Activated naive CD8-positive, alpha-beta T cell treated with anti-CD3 and anti-CD28 coated beads for 36 hours (primary cell): ENCODE measurements at regions not wholly inside any gene's neighbourhood (a gene's known extent, or its start where the extent isn't known, plus 50 kb on each side); places are given as distances from the start of the nearest gene placed in this dataset.

Experiments
- DNase-seq: peaks from one replicate; pipeline ENCODE4 v3.0.0; 2021
- H3K27ac Mint-ChIP-seq: one replicate; pipeline ENCODE4 v1.8.0; 2022; ENCODE audit warnings: mild to moderate bottlenecking, moderate library complexity, mixed read lengths
- H3K27me3 Mint-ChIP-seq: one replicate; pipeline ENCODE4 v1.8.0; 2022; ENCODE audit warnings: mild to moderate bottlenecking, mixed read lengths
- H3K36me3 Mint-ChIP-seq: one replicate; pipeline ENCODE4 v1.8.0; 2021; ENCODE audit warnings: mild to moderate bottlenecking, mixed read lengths
- H3K4me1 Mint-ChIP-seq: one replicate; pipeline ENCODE4 v1.8.0; 2021; ENCODE audit warnings: mixed read lengths
- H3K4me3 Mint-ChIP-seq: one replicate; pipeline ENCODE4 v1.8.0; 2022; ENCODE audit warnings: mild to moderate bottlenecking, moderate library complexity, mixed read lengths
- H3K9me3 Mint-ChIP-seq: one replicate; pipeline ENCODE4 v1.8.0; 2022; ENCODE audit warnings: mixed read lengths

DNA sequence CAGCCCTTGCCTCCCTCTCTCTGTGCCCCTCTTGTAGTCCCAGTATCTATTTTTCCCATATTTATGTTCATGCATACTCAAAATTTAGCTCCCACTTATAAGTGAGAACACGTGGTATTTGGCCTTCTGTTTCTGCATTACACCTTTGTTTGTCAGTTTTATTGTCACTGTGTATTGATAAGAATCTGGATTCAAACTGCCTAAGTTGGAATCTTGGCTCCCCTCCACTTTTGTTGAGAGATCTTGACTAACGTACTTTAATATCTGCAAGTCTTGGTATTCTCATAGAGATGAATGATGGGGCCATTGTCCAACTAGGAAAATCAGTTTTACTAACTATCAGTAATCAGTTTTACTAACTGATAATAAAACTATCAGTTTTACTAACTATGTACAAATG lies 87.8 kb upstream of the PRMT6 start:
- H3K9me3 Mint-ChIP-seq = no peaks in the 10 kb centered on the region
- no peak overlapping the region for H3K4me3 Mint-ChIP-seq
- no peak overlapping the region for H3K27ac Mint-ChIP-seq
- no peak for DNase-seq
- H3K27me3 Mint-ChIP-seq = no peaks in the 10 kb centered on the region
- H3K36me3 Mint-ChIP-seq = no peaks in the 10 kb centered on the region
- H3K4me1 Mint-ChIP-seq = no peaks in the 10 kb centered on the region

GRCh38 chr1:106969731-106970130 lies 86.7 kb upstream of the PRMT6 start:
- H3K4me3 Mint-ChIP-seq = no peak overlapping the region

GRCh38 chr1:106972074-106972473 lies 84.4 kb upstream of the PRMT6 start:
- H3K4me3 Mint-ChIP-seq = no peak overlapping the region
- no peaks in the 10 kb centered on the region for H3K4me1 Mint-ChIP-seq
- no peak for DNase-seq
- H3K36me3 Mint-ChIP-seq = no peaks in the 10 kb centered on the region
- H3K27me3 Mint-ChIP-seq = no peaks in the 10 kb centered on the region
- H3K9me3 Mint-ChIP-seq = no peaks in the 10 kb centered on the region
- no peak overlapping the region for H3K27ac Mint-ChIP-seq

More at GRCh38 chr1:106969731-106970130, 86.7 kb upstream of the PRMT6 start:
- H3K27ac Mint-ChIP-seq = no peak overlapping the region
- no peaks in the 10 kb centered on the region for H3K4me1 Mint-ChIP-seq
- H3K36me3 Mint-ChIP-seq = no peaks in the 10 kb centered on the region
- DNase-seq = no peak
- no peaks in the 10 kb centered on the region for H3K27me3 Mint-ChIP-seq
- H3K9me3 Mint-ChIP-seq = no peaks in the 10 kb centered on the region

- no peak overlapping the region for H3K27ac Mint-ChIP-seq
- H3K4me1 Mint-ChIP-seq = no peaks in the 10 kb centered on the region
- DNase-seq = no peak
- H3K27me3 Mint-ChIP-seq = no peaks in the 10 kb centered on the region
- H3K4me3 Mint-ChIP-seq = no peak overlapping the region
- no peaks in the 10 kb centered on the region for H3K36me3 Mint-ChIP-seq
- no peaks in the 10 kb centered on the region for H3K9me3 Mint-ChIP-seq
These were observed 80.5 kb upstream of the PRMT6 start for GRCh38 chr1:106975944-106976343.

DNA sequence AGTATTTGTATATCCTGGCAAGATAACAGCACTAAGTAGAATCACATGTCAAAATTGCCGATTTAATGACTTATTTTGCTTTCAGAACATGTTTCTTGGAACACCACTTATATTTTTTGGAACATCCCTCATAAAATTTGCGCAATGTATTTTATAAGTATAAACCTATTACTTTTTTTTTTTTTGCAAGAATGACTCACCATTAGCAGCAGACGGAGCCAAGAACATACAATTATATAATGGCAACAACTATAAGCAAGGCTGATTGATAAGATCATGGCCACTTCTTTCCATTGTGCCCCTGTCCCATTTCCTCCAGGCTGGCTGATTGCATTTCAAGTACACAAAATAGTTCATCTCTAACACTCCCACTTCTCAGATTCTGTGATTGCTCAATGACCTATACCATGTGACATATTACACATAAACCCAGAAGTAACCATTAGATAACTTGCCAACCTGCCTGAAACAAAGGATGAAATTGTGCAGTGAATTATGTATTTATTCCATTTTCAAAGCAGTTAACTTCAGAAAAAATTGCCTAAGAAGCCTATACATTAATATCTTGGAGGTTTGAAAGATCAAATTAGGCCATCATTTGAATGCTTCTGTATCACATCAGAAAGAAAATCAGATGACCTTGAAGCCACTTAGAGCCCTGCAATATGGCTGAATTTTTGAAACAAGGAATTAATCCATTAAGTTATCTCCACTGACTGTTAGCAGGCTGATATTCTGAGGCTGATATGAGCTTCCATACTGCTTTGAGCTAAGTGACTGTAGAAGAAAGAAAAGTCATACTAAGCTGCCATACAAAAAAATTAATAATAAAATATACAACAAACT lies 77.8 kb upstream of the PRMT6 start:
- no peaks in the 10 kb centered on the region for H3K9me3 Mint-ChIP-seq
- no peaks in the 10 kb centered on the region for H3K36me3 Mint-ChIP-seq
- no peaks in the 10 kb centered on the region for H3K4me1 Mint-ChIP-seq
- no peaks in the 10 kb centered on the region for H3K27me3 Mint-ChIP-seq
- no peak overlapping the region for H3K4me3 Mint-ChIP-seq
- H3K27ac Mint-ChIP-seq = no peak overlapping the region
- no peak for DNase-seq

GRCh38 chr1:106979371-106979770 lies 77.1 kb upstream of the PRMT6 start:
- H3K4me3 Mint-ChIP-seq = no peak overlapping the region
- DNase-seq = no peak
- H3K27me3 Mint-ChIP-seq = no peaks in the 10 kb centered on the region
- no peaks in the 10 kb centered on the region for H3K4me1 Mint-ChIP-seq
- H3K27ac Mint-ChIP-seq = no peak overlapping the region
- H3K9me3 Mint-ChIP-seq = no peaks in the 10 kb centered on the region
- H3K36me3 Mint-ChIP-seq = no peaks in the 10 kb centered on the region

DNA sequence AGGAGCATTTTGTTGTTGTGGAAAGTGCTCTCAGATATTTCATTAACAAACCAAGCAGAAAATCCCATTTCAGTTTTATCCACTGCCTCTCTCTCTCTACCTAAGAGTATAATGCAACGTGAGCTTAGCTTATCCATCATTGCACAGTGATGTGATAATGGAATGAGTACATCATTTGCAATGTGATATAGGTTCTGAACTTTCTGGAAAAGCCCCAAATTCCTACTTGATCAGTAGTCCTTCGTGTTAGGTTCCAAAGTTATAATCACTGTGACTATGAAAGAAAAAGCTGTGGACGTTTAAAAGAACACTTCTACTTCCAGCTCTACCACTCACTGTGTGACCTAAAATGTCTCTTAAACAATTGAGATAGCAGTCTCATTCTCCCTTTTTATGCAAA lies 76.4 kb upstream of the PRMT6 start:
- no peak for DNase-seq
- Mint-ChIP-seq H3K27ac (no peak overlapping the region), H3K36me3 (no peaks in the 10 kb centered on the region), H3K9me3 (no peaks in the 10 kb centered on the region), H3K27me3 (no peaks in the 10 kb centered on the region), H3K4me1 (no peaks in the 10 kb centered on the region), H3K4me3 (no peak overlapping the region)

DNA sequence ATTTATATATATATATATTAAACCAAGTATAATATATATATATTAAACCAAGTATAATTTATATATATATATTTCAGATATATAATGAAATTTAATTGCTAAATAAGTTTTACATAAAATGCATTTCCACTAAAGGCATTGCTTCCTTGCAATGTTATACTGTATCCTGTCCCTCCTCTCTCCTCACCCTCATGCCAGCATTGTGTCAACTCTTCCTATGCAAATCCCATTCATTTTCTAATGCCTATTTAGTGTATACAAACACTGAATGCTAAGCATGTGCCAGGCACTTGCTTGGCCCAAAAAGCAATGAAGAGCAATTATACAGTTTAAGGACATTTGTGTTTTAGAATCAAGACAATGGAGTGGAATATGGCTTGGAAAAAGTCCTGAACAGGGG lies 71.7 kb upstream of the PRMT6 start:
- H3K27me3 Mint-ChIP-seq = peaks cover 18% of the 10 kb centered on the region

GRCh38 chr1:106986603-106987002 lies 69.9 kb upstream of the PRMT6 start:
- no peak for DNase-seq
- Mint-ChIP-seq H3K27me3 (peaks cover 21% of the 10 kb centered on the region), H3K36me3 (no peaks in the 10 kb centered on the region), H3K9me3 (no peaks in the 10 kb centered on the region), H3K27ac (no peak overlapping the region), H3K4me3 (no peak overlapping the region), H3K4me1 (no peaks in the 10 kb centered on the region)

More for the DNA sequence above, 71.7 kb upstream of the PRMT6 start:
- Mint-ChIP-seq H3K9me3 (no peaks in the 10 kb centered on the region), H3K36me3 (no peaks in the 10 kb centered on the region), H3K4me1 (no peaks in the 10 kb centered on the region), H3K4me3 (no peak overlapping the region), H3K27ac (no peak overlapping the region)
- no peak for DNase-seq

DNA sequence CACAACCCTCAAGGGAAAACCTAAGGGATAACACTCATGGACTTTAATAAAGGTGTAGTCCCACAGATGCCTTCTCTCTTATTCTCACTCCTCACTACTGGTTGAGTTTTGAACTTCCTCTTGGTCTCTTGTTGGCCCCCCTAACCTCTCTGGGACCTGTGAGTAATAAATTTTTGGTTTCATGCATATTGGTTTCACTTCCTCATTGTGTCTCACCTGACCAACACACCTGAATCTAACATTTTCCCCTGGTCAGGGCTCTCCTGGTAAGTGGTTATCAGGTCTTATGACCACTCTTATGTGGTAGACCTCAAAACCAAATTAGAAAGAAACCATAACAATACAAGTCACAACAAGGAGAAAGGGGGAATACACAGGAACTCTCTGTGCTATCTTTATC lies 60.5 kb upstream of the PRMT6 start:
- Mint-ChIP-seq H3K4me1 (no peaks in the 10 kb centered on the region), H3K27me3 (peaks cover 7% of the 10 kb centered on the region), H3K36me3 (no peaks in the 10 kb centered on the region), H3K4me3 (no peak overlapping the region), H3K27ac (no peak overlapping the region), H3K9me3 (peaks cover 10% of the 10 kb centered on the region)
- no peak for DNase-seq

DNA sequence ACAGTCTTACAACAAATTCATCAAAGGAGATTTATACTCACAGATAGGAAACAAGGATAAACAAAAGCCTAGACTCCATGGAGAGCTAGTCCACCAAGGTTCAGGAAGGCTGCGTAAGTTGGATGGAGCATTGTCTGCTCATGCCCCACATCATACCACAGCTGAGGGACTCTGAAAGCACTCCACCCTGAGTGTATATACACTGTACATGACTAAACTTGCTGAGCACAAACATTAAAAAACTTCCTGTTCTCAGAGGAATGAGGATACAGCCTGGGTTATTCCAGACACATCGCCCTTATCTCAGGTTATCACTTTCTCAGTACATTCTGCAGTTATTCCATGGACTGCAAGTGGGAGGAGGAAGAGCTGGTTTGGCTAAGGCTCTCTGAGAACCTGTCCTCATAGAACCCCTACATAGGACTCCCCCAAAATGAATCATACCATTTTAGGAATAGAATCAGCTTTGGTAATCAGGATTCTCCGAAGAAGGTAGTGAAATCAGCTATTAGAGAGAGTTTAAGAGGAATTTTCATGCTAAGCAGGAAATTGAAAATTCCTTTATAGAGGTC lies 58.0 kb upstream of the PRMT6 start:
- H3K36me3 Mint-ChIP-seq = no peaks in the 10 kb centered on the region
- H3K27ac Mint-ChIP-seq = no peak overlapping the region
- no peak overlapping the region for H3K4me3 Mint-ChIP-seq
- DNase-seq = no peak
- no peaks in the 10 kb centered on the region for H3K4me1 Mint-ChIP-seq
- H3K27me3 Mint-ChIP-seq = peaks cover 5% of the 10 kb centered on the region
- peaks cover 8% of the 10 kb centered on the region for H3K9me3 Mint-ChIP-seq

GRCh38 chr1:107000902-107001301 lies 55.6 kb upstream of the PRMT6 start:
- Mint-ChIP-seq H3K27ac (no peak overlapping the region), H3K4me3 (no peak overlapping the region), H3K4me1 (no peaks in the 10 kb centered on the region), H3K27me3 (peaks cover 5% of the 10 kb centered on the region), H3K9me3 (peaks cover 6% of the 10 kb centered on the region), H3K36me3 (no peaks in the 10 kb centered on the region)
- DNase-seq = no peak

DNA sequence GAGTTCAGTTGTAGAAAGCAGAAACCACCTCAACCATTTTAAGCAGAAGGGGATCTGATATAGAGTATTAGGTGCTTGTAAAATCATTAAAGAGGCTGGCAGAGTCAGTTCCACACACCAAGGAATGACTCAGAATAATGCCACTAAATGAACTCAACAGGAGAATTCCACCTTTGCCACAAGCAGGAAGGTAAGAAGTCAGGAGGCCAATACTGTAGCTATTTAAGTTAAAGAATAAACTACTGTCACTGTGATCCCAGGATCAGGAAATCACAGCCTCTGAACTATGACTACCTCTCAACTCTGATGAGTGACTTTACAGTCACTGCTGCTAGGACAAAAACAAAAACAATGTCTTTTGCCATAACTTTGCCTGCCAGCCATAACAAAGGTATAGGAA lies 52.5 kb upstream of the PRMT6 start:
- H3K4me1 Mint-ChIP-seq = no peaks in the 10 kb centered on the region
- no peak overlapping the region for H3K4me3 Mint-ChIP-seq
- no peak for DNase-seq
- H3K27me3 Mint-ChIP-seq = peaks cover 13% of the 10 kb centered on the region
- H3K27ac Mint-ChIP-seq = no peak overlapping the region
- no peaks in the 10 kb centered on the region for H3K36me3 Mint-ChIP-seq
- H3K9me3 Mint-ChIP-seq = no peaks in the 10 kb centered on the region

GRCh38 chr1:107004421-107004820 lies 52.1 kb upstream of the PRMT6 start:
- no peak overlapping the region for H3K27ac Mint-ChIP-seq
- no peak for DNase-seq
- H3K9me3 Mint-ChIP-seq = no peaks in the 10 kb centered on the region
- no peaks in the 10 kb centered on the region for H3K4me1 Mint-ChIP-seq
- H3K4me3 Mint-ChIP-seq = no peak overlapping the region
- H3K36me3 Mint-ChIP-seq = no peaks in the 10 kb centered on the region
- H3K27me3 Mint-ChIP-seq = peaks cover 16% of the 10 kb centered on the region
